Lower leg skin (tissue), 4 donors: ENCODE measurements at regions not wholly inside any gene's neighbourhood (a gene's known extent, or its start where the extent isn't known, plus 50 kb on each side); places are given as distances from the start of the nearest gene placed in this dataset.

Experiments
- DNase-seq, 2 donors: peaks; one replicate each; pipeline ENCODE4 v3.0.0-alpha.2; 2019; ENCODE audit warnings: low spot score in 2 of 2
- H3K4me3 ChIP-seq: fragments of 200-600 bp; sonication (generic); 2 replicates; pipeline ENCODE4 v1.5.1; 2017; ENCODE audit warnings: mild to moderate bottlenecking, low read depth; ENCODE audit not compliant: poor library complexity, severe bottlenecking
- POLR2A ChIP-seq, 2 donors: fragments of 450-650 bp; IDR thresholded peaks; one replicate each; pipeline ENCODE4 v1.6.1; 2016 to 2017; ENCODE audit warnings: antibody characterized with exemption in 2 of 2, mild to moderate bottlenecking in 1 of 2, moderate library complexity in 1 of 2
- WGBS, 2 donors: methylation state at CpG; one replicate each; pipeline ENCODE4 v1.1.5; 2018; 5-methylcytosine and 5-hydroxymethylcytosine counted together
- intact Hi-C: fragments of 100-400 bp; cut with DNase I; formaldehyde crosslinking; loops from one replicate; pipeline ENCODE4 v1.15.0; 2023; ENCODE audit warnings: low total_unique reads
- TF ChIP-seq, protein P1 (sequence below), 3 donors: fragments of 450-650 bp; IDR thresholded peaks; one replicate each; pipeline ENCODE4 v1.5.1; 2016; ENCODE audit warnings: antibody characterized with exemption in 3 of 3, mild to moderate bottlenecking in 3 of 3, moderate library complexity in 2 of 3

DNA sequence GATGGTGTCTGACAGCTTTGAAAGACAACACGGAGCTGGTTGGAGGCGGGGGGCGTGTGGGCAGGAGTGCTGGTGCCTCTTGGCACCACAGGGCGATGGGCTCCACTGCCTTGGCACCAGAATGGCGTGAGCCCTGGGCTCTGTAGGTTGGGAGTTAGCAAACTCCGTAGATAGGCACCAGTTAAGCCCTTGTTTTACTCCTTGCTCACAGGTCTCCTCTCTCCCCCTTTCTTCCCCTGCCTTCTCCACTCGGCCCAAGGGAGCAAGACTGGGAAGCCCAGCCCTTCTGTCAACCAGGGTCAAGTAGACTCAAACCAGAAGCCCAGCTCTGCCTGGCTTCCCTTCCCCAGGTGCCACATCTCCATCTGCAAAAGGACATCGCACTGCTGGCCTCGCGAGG, 281.7 kb upstream of the ID2 start:
- peak in 1 of 2 donors; percentile 65 for DNase-seq
- TF ChIP-seq POLR2A (IDR thresholded peaks at IDR 0.05), result no peak
- TF ChIP-seq, protein P1, sequence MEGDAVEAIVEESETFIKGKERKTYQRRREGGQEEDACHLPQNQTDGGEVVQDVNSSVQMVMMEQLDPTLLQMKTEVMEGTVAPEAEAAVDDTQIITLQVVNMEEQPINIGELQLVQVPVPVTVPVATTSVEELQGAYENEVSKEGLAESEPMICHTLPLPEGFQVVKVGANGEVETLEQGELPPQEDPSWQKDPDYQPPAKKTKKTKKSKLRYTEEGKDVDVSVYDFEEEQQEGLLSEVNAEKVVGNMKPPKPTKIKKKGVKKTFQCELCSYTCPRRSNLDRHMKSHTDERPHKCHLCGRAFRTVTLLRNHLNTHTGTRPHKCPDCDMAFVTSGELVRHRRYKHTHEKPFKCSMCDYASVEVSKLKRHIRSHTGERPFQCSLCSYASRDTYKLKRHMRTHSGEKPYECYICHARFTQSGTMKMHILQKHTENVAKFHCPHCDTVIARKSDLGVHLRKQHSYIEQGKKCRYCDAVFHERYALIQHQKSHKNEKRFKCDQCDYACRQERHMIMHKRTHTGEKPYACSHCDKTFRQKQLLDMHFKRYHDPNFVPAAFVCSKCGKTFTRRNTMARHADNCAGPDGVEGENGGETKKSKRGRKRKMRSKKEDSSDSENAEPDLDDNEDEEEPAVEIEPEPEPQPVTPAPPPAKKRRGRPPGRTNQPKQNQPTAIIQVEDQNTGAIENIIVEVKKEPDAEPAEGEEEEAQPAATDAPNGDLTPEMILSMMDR (IDR thresholded peaks at IDR 0.05), result no peak
- no peak overlapping the region for H3K4me3 ChIP-seq
- intact Hi-C loops, result no loop called here
- WGBS, 2 donors, result 85% methylated on average over 10 of the region's 10 CpGs

GRCh38 chr2:8402222-8402621, 279.6 kb upstream of the ID2 start:
- 71 to 75% methylated on average over 1 of the region's 1 CpG for WGBS, 2 donors
- TF ChIP-seq POLR2A (IDR thresholded peaks at IDR 0.05), result no peak
- TF ChIP-seq, protein P1 (IDR thresholded peaks at IDR 0.05), result no peak
- no peak overlapping the region for H3K4me3 ChIP-seq
- DNase-seq, result no peak
- intact Hi-C loops, result no loop called here

- 76 to 84% methylated on average over 6 of the region's 6 CpGs for WGBS, 2 donors
- DNase-seq, result peak in 1 of 2 donors; percentile 66
- no peak overlapping the region for H3K4me3 ChIP-seq
- intact Hi-C loops, result no loop called here
- no peak for TF ChIP-seq POLR2A (IDR thresholded peaks at IDR 0.05)
- TF ChIP-seq, protein P1 (IDR thresholded peaks at IDR 0.05), result no peak
These were observed 278.0 kb upstream of the ID2 start for GRCh38 chr2:8403876-8404275.

DNA sequence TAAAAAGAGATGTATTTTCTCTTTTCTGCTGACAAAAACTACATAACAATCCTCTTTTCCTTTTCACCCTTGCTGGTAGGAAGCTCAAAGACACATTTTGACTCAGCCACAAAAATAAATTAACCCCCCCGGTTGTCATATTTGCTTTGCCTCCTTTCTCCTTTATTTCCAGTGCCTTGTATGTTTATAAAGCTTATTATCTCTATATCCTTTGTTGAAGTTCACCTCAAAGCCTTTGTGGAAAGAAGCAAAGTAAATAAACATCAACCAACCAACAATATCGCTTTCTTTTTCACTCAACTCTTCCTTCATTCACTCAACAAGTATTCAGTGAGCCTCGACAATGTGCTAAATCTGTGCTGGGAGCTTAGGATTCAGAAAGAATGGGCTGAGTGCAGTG, 276.5 kb upstream of the ID2 start:
- H3K4me3 ChIP-seq, result no peak overlapping the region
- DNase-seq, result no peak
- 94 to 99% methylated on average over 3 of the region's 3 CpGs for WGBS, 2 donors
- intact Hi-C loops, result no loop called here
- TF ChIP-seq POLR2A (IDR thresholded peaks at IDR 0.05), result no peak
- TF ChIP-seq, protein P1 (IDR thresholded peaks at IDR 0.05), result no peak

DNA sequence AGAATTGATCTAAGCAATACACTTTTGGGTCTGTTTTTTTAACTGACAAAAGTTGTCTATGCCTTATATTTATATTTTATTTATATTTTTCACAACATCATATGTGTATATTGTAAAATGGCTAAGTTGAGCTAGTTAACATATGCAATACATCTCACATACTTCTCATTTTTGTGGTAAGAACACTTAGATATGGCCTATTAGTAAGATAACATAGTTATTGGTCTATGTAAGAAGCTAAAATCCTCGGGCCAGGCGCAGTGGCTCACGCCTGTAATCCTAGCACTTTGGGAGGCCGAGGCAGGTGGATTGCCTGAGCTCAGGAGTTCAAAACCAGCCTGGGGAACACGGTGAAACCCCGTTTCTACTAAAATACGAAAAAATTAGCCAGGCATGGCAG, 275.6 kb upstream of the ID2 start:
- intact Hi-C loops, result no loop called here
- no peak for DNase-seq
- TF ChIP-seq, protein P1 (IDR thresholded peaks at IDR 0.05), result no peak
- no peak for TF ChIP-seq POLR2A (IDR thresholded peaks at IDR 0.05)
- H3K4me3 ChIP-seq, result no peak overlapping the region
- WGBS, 2 donors, result 82% methylated on average over 7 of the region's 7 CpGs

DNA sequence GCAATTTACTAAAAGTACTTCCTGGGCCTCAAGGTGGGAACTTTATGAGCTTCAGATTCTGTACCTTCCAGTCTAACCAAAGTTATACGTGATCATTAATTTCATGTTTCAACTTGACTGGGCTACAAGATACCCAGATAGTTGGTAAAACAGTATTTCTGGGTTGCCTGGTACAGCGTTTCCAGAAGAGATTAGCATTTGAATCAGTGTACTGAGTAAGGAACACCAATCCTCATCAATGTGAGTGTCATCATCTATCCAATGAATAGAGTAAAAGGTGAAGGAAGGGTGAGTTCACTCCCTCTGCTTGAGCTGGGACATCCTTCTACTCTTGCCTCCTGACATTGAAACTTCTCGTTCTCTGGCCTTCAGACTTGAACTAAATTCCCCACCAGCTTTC, 274.5 kb upstream of the ID2 start:
- intact Hi-C loops, result no loop called here
- whole genome bisulfite sequencing, 2 donors, result 82 to 83% methylated on average over 3 of the region's 3 CpGs
- no peak for TF ChIP-seq POLR2A (IDR thresholded peaks at IDR 0.05)
- TF ChIP-seq, protein P1 (IDR thresholded peaks at IDR 0.05), result no peak
- no peak for DNase-seq
- H3K4me3 ChIP-seq, result no peak overlapping the region
